CD4-positive, CD25-positive, alpha-beta regulatory T cell (primary cell): ENCODE measurements at regions not wholly inside any gene's neighbourhood (a gene's known extent, or its start where the extent isn't known, plus 50 kb on each side); places are given as distances from the start of the nearest gene placed in this dataset.

Experiments used
- ATAC-seq, 2 donors: fragments of 150-1000 bp; cut with Tn5 transposase; one replicate each; pipeline ENCODE4 v1.10.0; 2021; ENCODE audit warnings: low read depth in 2 of 2, moderate number of reproducible peaks in 2 of 2, moderate library complexity in 1 of 2
- DNase-seq, 3 donors: peaks; one replicate each; pipeline versions ENCODE4 v3.0.0 to v3.0.0-alpha.2; 2012 to 2022; ENCODE audit warnings: mixed read lengths in 1 of 3
- H3K27ac ChIP-seq: one replicate; pipeline ENCODE4 v1.7.0; 2013; ENCODE audit warnings: mild to moderate bottlenecking, low read length; ENCODE audit not compliant: insufficient read depth, poor library complexity, severe bottlenecking
- H3K27me3 ChIP-seq: one replicate; pipeline ENCODE4 v1.7.0; 2013; ENCODE audit warnings: low read length; ENCODE audit not compliant: control insufficient read depth, insufficient read depth
- H3K36me3 ChIP-seq: one replicate; pipeline ENCODE4 v1.7.0; 2013; ENCODE audit warnings: mild to moderate bottlenecking, low read length, moderate library complexity; ENCODE audit not compliant: control insufficient read depth, insufficient read depth
- H3K4me1 ChIP-seq: 2 replicates; pipeline ENCODE4 v1.7.0; 2013; ENCODE audit warnings: mild to moderate bottlenecking, low read length; ENCODE audit not compliant: insufficient read depth, control insufficient read depth, poor library complexity, severe bottlenecking
- H3K4me3 ChIP-seq: one replicate; pipeline ENCODE4 v1.7.0; 2013; ENCODE audit warnings: low read depth, mild to moderate bottlenecking, low read length, moderate library complexity
- H3K9me3 ChIP-seq, 2 experiments: 1 replicate in 1 of 2; 2 replicates in 1 of 2; pipeline ENCODE4 v1.7.0; 2013; ENCODE audit warnings: low read length in 2 of 2, mild to moderate bottlenecking in 1 of 2, moderate library complexity in 1 of 2; ENCODE audit not compliant: control insufficient read depth in 2 of 2
- H3K27ac Mint-ChIP-seq, 3 donors: one replicate each; pipeline ENCODE4 v1.8.0; 2020 to 2022; ENCODE audit warnings: mild to moderate bottlenecking in 3 of 3, mixed read lengths in 3 of 3, moderate library complexity in 2 of 3
- H3K27me3 Mint-ChIP-seq: one replicate; pipeline ENCODE4 v1.8.0; 2022; ENCODE audit warnings: mild to moderate bottlenecking, mixed read lengths
- H3K36me3 Mint-ChIP-seq: one replicate; pipeline ENCODE4 v1.8.0; 2020; ENCODE audit warnings: mixed read lengths
- H3K4me1 Mint-ChIP-seq, 4 donors: one replicate each; pipeline ENCODE4 v1.8.0; 2020 to 2022; ENCODE audit warnings: mixed read lengths in 4 of 4, mild to moderate bottlenecking in 1 of 4
- H3K4me3 Mint-ChIP-seq, 4 donors: one replicate each; pipeline ENCODE4 v1.8.0; 2020 to 2022; ENCODE audit warnings: mild to moderate bottlenecking in 4 of 4, mixed read lengths in 4 of 4, moderate library complexity in 3 of 4
- H3K9me3 Mint-ChIP-seq, 7 donors: one replicate each; pipeline ENCODE4 v1.8.0; 2020 to 2022; ENCODE audit warnings: mixed read lengths in 7 of 7, mild to moderate bottlenecking in 3 of 7, moderate library complexity in 2 of 7

- peak overlapping the region in 2 of 4 donors; percentile 3 to 43 for H3K4me3 Mint-ChIP-seq
- H3K27ac Mint-ChIP-seq = peak overlapping the region in 1 of 3 donors; percentile 48
- H3K4me1 Mint-ChIP-seq = peaks cover 0 to 5% (median under 1%) of the 10 kb centered on the region in 4 donors
These were observed 81.2 kb upstream of the WASF3 start for GRCh38 chr13:26476111-26476781.

GRCh38 chr13:26476782-26477142, 80.7 kb upstream of the WASF3 start:
- Histone ChIP-seq H3K36me3 (no peaks in the 10 kb centered on the region), H3K4me1 (no peaks in the 10 kb centered on the region), H3K9me3 (no peaks in the 10 kb centered on the region), H3K27ac (no peak overlapping the region), H3K4me3 (no peak overlapping the region), H3K27me3 (no peaks in the 10 kb centered on the region)
- Mint-ChIP-seq H3K9me3 (peaks cover 0 to 3% (median 0%) of the 10 kb centered on the region in 7 donors), H3K27me3 (no peaks in the 10 kb centered on the region), H3K36me3 (no peaks in the 10 kb centered on the region), H3K4me1 (peaks cover 0 to 5% (median under 1%) of the 10 kb centered on the region in 4 donors), H3K4me3 (no peak overlapping the region), H3K27ac (peak overlapping the region in 1 of 3 donors; percentile 48)
- no peak for ATAC-seq
- no peak for DNase-seq

More at GRCh38 chr13:26476111-26476781, 81.2 kb upstream of the WASF3 start:
- no peak for DNase-seq
- Mint-ChIP-seq H3K9me3 (peaks cover 0 to 3% (median 0%) of the 10 kb centered on the region in 7 donors), H3K36me3 (no peaks in the 10 kb centered on the region), H3K27me3 (no peaks in the 10 kb centered on the region)
- Histone ChIP-seq H3K9me3 (no peaks in the 10 kb centered on the region), H3K4me1 (no peaks in the 10 kb centered on the region), H3K36me3 (no peaks in the 10 kb centered on the region), H3K27me3 (no peaks in the 10 kb centered on the region), H3K27ac (no peak overlapping the region), H3K4me3 (no peak overlapping the region)
- ATAC-seq = peak in 1 of 2 donors; percentile 57

- Mint-ChIP-seq H3K27ac (peak overlapping the region in 1 of 3 donors; percentile 65), H3K9me3 (peaks cover 0 to 3% (median 0%) of the 10 kb centered on the region in 7 donors), H3K4me1 (peaks cover 2 to 9% (median 2%) of the 10 kb centered on the region in 4 donors), H3K4me3 (no peak overlapping the region), H3K27me3 (no peaks in the 10 kb centered on the region), H3K36me3 (no peaks in the 10 kb centered on the region)
- no peaks in the 10 kb centered on the region for H3K9me3 ChIP-seq
- no peak for DNase-seq
- H3K27me3 ChIP-seq = no peaks in the 10 kb centered on the region
- H3K4me1 ChIP-seq = peaks cover 4% of the 10 kb centered on the region
- H3K4me3 ChIP-seq = no peak overlapping the region
- H3K36me3 ChIP-seq = no peaks in the 10 kb centered on the region
- H3K27ac ChIP-seq = no peak overlapping the region
- no peak for ATAC-seq
These were observed 79.8 kb upstream of the WASF3 start for GRCh38 chr13:26477681-26478080.

DNA sequence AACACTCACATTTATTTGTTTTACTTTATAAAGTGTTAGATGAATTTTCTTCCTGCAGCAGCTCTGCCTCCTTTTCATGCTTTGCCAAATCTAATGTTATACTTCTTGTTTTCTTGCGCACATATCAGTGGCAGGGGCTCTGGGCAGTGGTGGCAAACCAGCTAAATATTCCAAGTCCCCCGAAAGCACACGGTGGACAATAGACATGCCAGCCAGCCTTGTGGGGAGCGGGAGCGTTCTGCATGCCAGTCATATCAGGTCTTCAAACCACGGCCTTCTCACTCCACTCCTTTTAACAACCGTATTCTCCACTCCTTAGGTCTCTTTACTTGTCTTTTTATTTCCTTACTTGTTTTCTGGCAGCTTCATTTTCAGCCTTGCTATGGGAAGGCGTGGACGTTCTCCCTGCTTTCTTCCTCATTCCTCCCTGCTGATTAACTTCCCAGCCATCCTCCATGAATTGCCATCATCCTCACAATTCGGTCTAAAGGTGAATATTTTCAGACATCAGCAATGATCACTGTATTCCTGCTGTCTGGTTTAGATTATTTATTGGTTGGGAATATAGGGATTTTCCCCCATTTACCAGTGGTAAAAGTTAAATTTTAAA, 77.1 kb upstream of the WASF3 start:
- no peak overlapping the region for H3K4me3 Mint-ChIP-seq
- no peak overlapping the region for H3K4me3 ChIP-seq
- no peaks in the 10 kb centered on the region for H3K27me3 Mint-ChIP-seq
- DNase-seq (no peak), ATAC-seq (no peak)
- H3K4me1 ChIP-seq = peaks cover 10% of the 10 kb centered on the region
- no peaks in the 10 kb centered on the region for H3K36me3 ChIP-seq
- no peak overlapping the region for H3K27ac ChIP-seq
- no peak overlapping the region for H3K27ac Mint-ChIP-seq
- no peaks in the 10 kb centered on the region for H3K27me3 ChIP-seq
- H3K9me3 ChIP-seq = no peaks in the 10 kb centered on the region
- peaks cover 0 to 3% (median 0%) of the 10 kb centered on the region in 7 donors for H3K9me3 Mint-ChIP-seq
- no peaks in the 10 kb centered on the region for H3K36me3 Mint-ChIP-seq
- H3K4me1 Mint-ChIP-seq = peaks cover 5 to 17% (median 7%) of the 10 kb centered on the region in 4 donors

- Histone ChIP-seq H3K27me3 (no peaks in the 10 kb centered on the region), H3K36me3 (no peaks in the 10 kb centered on the region), H3K4me1 (peaks cover 10% of the 10 kb centered on the region), H3K4me3 (peak overlapping the region; percentile 5), H3K9me3 (no peaks in the 10 kb centered on the region), H3K27ac (no peak overlapping the region)
- ATAC-seq (peak; percentile 67 to 77), DNase-seq (peak; percentile 19 to 72 (median 61))
- peak overlapping the region in 1 of 4 donors; percentile 48 for H3K4me3 Mint-ChIP-seq
- H3K27ac Mint-ChIP-seq = peak overlapping the region; percentile 4 to 69 (median 68)
- no peaks in the 10 kb centered on the region for H3K36me3 Mint-ChIP-seq
- peaks cover 0 to 3% (median 0%) of the 10 kb centered on the region in 7 donors for H3K9me3 Mint-ChIP-seq
- H3K27me3 Mint-ChIP-seq = peaks cover 5% of the 10 kb centered on the region
- peaks cover 5 to 11% (median 7%) of the 10 kb centered on the region in 4 donors for H3K4me1 Mint-ChIP-seq
These were observed 74.9 kb upstream of the WASF3 start for GRCh38 chr13:26482451-26483197.

DNA sequence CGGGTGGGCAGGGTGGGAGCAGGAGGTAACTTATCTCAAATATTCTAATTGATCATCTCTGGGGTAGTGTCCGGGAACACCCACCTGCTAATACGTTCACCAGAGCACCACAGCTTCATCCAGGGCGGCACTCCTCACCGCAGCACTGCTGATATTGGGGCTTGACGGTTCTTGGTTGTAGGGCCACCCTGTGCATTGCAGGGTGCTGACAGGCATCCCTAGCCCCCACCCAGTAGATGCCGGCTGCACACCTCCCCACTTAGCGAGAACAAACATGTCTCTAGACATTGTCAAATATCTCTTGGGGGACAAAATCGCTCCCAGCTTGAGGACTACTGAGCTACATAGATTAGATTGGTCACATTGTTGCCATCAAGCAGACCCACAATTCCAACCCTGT, 73.9 kb upstream of the WASF3 start:
- Histone ChIP-seq H3K36me3 (no peaks in the 10 kb centered on the region), H3K27me3 (no peaks in the 10 kb centered on the region)

DNA sequence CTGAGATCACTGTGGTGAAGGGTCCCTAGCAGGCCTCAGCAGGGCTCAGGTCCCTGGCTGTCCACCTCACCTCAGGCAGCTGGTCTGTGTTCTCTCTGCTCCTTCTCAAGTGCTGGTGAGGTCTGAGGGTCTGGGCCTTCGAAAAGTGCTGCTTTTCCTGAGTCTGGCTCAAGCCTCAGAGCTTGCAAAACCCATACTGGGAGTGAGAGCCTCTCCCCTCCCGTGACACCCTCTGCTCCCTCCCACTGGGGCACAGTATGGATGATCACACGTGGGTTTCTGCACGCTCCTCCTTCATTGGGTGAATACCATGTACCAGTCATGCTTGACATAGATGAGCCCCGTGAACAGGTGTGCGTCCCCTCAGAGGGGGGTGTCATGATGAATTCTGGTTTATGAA, 73.3 kb upstream of the WASF3 start:
- H3K27ac Mint-ChIP-seq = no peak overlapping the region
- no peak overlapping the region for H3K4me3 ChIP-seq
- ATAC-seq = no peak
- no peak for DNase-seq
- H3K27me3 Mint-ChIP-seq = peaks cover 7% of the 10 kb centered on the region
- peaks cover 10% of the 10 kb centered on the region for H3K4me1 ChIP-seq
- no peaks in the 10 kb centered on the region for H3K9me3 ChIP-seq
- no peaks in the 10 kb centered on the region for H3K36me3 Mint-ChIP-seq
- H3K27ac ChIP-seq = no peak overlapping the region
- H3K4me1 Mint-ChIP-seq = peaks cover 5 to 11% (median 7%) of the 10 kb centered on the region in 4 donors
- no peaks in the 10 kb centered on the region for H3K9me3 Mint-ChIP-seq
- no peaks in the 10 kb centered on the region for H3K36me3 ChIP-seq
- H3K4me3 Mint-ChIP-seq = no peak overlapping the region
- H3K27me3 ChIP-seq = no peaks in the 10 kb centered on the region

More for the DNA sequence above, 73.9 kb upstream of the WASF3 start:
- Mint-ChIP-seq H3K36me3 (no peaks in the 10 kb centered on the region), H3K27me3 (peaks cover 7% of the 10 kb centered on the region), H3K27ac (no peak overlapping the region), H3K4me3 (no peak overlapping the region), H3K4me1 (peaks cover 5 to 11% (median 7%) of the 10 kb centered on the region in 4 donors), H3K9me3 (no peaks in the 10 kb centered on the region)
- H3K27ac ChIP-seq = no peak overlapping the region
- H3K4me1 ChIP-seq = peaks cover 10% of the 10 kb centered on the region
- no peak for ATAC-seq
- H3K9me3 ChIP-seq = no peaks in the 10 kb centered on the region
- no peak for DNase-seq
- no peak overlapping the region for H3K4me3 ChIP-seq
